H1 (cell line): ENCODE measurements at regions not wholly inside any gene's neighbourhood (a gene's known extent, or its start where the extent isn't known, plus 50 kb on each side); places are given as distances from the start of the nearest gene placed in this dataset.

Source experiments
- TAF7 ChIP-seq: optimal IDR thresholded peaks from 2 replicates; pipeline ENCODE3; 2011; ENCODE audit warnings: low read depth, mild to moderate bottlenecking, inconsistent platforms, low read length, moderate library complexity, borderline replicate concordance
- YY1 ChIP-seq: IDR thresholded peaks from 2 replicates; pipeline ENCODE4 v1.6.1; 2011; ENCODE audit warnings: low read depth, mild to moderate bottlenecking, low read length
- TF ChIP-seq, protein P1 (sequence below): fragments of 300-600 bp; sonication (generic); IDR thresholded peaks from 2 replicates; pipeline ENCODE4 v1.7.1; 2012; ENCODE audit warnings: low read length, moderate library complexity, mild to moderate bottlenecking, inconsistent platforms; ENCODE audit not compliant: insufficient replicate concordance

GRCh38 chr15:59830098-59830497 lies 141.0 kb upstream of the BNIP2 start (continued):
- TF ChIP-seq, protein P1, sequence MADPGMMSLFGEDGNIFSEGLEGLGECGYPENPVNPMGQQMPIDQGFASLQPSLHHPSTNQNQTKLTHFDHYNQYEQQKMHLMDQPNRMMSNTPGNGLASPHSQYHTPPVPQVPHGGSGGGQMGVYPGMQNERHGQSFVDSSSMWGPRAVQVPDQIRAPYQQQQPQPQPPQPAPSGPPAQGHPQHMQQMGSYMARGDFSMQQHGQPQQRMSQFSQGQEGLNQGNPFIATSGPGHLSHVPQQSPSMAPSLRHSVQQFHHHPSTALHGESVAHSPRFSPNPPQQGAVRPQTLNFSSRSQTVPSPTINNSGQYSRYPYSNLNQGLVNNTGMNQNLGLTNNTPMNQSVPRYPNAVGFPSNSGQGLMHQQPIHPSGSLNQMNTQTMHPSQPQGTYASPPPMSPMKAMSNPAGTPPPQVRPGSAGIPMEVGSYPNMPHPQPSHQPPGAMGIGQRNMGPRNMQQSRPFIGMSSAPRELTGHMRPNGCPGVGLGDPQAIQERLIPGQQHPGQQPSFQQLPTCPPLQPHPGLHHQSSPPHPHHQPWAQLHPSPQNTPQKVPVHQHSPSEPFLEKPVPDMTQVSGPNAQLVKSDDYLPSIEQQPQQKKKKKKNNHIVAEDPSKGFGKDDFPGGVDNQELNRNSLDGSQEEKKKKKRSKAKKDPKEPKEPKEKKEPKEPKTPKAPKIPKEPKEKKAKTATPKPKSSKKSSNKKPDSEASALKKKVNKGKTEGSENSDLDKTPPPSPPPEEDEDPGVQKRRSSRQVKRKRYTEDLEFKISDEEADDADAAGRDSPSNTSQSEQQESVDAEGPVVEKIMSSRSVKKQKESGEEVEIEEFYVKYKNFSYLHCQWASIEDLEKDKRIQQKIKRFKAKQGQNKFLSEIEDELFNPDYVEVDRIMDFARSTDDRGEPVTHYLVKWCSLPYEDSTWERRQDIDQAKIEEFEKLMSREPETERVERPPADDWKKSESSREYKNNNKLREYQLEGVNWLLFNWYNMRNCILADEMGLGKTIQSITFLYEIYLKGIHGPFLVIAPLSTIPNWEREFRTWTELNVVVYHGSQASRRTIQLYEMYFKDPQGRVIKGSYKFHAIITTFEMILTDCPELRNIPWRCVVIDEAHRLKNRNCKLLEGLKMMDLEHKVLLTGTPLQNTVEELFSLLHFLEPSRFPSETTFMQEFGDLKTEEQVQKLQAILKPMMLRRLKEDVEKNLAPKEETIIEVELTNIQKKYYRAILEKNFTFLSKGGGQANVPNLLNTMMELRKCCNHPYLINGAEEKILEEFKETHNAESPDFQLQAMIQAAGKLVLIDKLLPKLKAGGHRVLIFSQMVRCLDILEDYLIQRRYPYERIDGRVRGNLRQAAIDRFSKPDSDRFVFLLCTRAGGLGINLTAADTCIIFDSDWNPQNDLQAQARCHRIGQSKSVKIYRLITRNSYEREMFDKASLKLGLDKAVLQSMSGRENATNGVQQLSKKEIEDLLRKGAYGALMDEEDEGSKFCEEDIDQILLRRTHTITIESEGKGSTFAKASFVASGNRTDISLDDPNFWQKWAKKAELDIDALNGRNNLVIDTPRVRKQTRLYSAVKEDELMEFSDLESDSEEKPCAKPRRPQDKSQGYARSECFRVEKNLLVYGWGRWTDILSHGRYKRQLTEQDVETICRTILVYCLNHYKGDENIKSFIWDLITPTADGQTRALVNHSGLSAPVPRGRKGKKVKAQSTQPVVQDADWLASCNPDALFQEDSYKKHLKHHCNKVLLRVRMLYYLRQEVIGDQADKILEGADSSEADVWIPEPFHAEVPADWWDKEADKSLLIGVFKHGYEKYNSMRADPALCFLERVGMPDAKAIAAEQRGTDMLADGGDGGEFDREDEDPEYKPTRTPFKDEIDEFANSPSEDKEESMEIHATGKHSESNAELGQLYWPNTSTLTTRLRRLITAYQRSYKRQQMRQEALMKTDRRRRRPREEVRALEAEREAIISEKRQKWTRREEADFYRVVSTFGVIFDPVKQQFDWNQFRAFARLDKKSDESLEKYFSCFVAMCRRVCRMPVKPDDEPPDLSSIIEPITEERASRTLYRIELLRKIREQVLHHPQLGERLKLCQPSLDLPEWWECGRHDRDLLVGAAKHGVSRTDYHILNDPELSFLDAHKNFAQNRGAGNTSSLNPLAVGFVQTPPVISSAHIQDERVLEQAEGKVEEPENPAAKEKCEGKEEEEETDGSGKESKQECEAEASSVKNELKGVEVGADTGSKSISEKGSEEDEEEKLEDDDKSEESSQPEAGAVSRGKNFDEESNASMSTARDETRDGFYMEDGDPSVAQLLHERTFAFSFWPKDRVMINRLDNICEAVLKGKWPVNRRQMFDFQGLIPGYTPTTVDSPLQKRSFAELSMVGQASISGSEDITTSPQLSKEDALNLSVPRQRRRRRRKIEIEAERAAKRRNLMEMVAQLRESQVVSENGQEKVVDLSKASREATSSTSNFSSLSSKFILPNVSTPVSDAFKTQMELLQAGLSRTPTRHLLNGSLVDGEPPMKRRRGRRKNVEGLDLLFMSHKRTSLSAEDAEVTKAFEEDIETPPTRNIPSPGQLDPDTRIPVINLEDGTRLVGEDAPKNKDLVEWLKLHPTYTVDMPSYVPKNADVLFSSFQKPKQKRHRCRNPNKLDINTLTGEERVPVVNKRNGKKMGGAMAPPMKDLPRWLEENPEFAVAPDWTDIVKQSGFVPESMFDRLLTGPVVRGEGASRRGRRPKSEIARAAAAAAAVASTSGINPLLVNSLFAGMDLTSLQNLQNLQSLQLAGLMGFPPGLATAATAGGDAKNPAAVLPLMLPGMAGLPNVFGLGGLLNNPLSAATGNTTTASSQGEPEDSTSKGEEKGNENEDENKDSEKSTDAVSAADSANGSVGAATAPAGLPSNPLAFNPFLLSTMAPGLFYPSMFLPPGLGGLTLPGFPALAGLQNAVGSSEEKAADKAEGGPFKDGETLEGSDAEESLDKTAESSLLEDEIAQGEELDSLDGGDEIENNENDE: no peak
- TF ChIP-seq YY1 (no peak), TAF7 (no peak)
- TF ChIP-seq, all 59 proteins: peak for 0
